SK-N-SH (cell line): ENCODE measurements at regions not wholly inside any gene's neighbourhood (a gene's known extent, or its start where the extent isn't known, plus 50 kb on each side); places are given as distances from the start of the nearest gene placed in this dataset.

ENCODE experiments used
- CTCF ChIA-PET: fragments of 300-600, 350-600 bp; formaldehyde crosslinking; extraction: SDS; loops from one replicate; lab custom pipeline; 2021; lab: Yijun Ruan, JAX
- POLR2A ChIA-PET: fragments of 350-600 bp; sonication (Branson Sonifier 250); formaldehyde crosslinking; extraction: SDS; loops from one replicate; lab custom pipeline; 2020; ENCODE audit warnings: antibody characterized with exemption, inconsistent platforms; lab: Yijun Ruan, JAX
- DNase-seq: peaks from one replicate; pipeline ENCODE4 v3.0.0; 2012
- H2AFZ ChIP-seq: fragments of 200-600 bp; sonication (generic); 2 replicates; pipeline ENCODE4 v1.8.1; 2016; ENCODE audit warnings: antibody characterized with exemption, mild to moderate bottlenecking, low read depth
- H3F3A ChIP-seq: fragments of 200-600 bp; sonication (generic); replicated peaks from 2 replicates; pipeline ENCODE3; 2016; ENCODE audit warnings: antibody characterized with exemption, mild to moderate bottlenecking; ENCODE audit not compliant: insufficient read depth
- H3K27ac ChIP-seq, 2 experiments: fragments of 200-500 bp in 1 of 2; fragments of 200-600 bp in 1 of 2; sonication (Bioruptor generic) in 1 of 2; sonication (generic), shearing (Covaris generic) in 1 of 2; 2 replicates each; pipeline versions ENCODE4 v1.5.1 to v1.6.1; 2014 to 2016; ENCODE audit warnings: low read depth in 2 of 2, inconsistent platforms in 1 of 2, low read length in 1 of 2, mild to moderate bottlenecking in 1 of 2, mixed read lengths in 1 of 2
- H3K27me3 ChIP-seq: fragments of 200-600 bp; sonication (generic), shearing (Covaris generic); 2 replicates; pipeline ENCODE4 v1.6.1; 2016; ENCODE audit warnings: mixed run types; ENCODE audit not compliant: insufficient read depth
- H3K36me3 ChIP-seq, 2 experiments: fragments of 200-500 bp in 1 of 2; fragments of 200-600 bp in 1 of 2; sonication (Bioruptor generic) in 1 of 2; sonication (generic) in 1 of 2; replicated peaks in 1 of 2; 2 replicates each; pipeline versions ENCODE3 to v1.5.1; 2014 to 2016; ENCODE audit warnings: low read length in 1 of 2, mild to moderate bottlenecking in 1 of 2; ENCODE audit not compliant: insufficient read depth in 2 of 2, control insufficient read depth in 1 of 2
- H3K4me1 ChIP-seq, 2 experiments: fragments of 200-500 bp in 1 of 2; fragments of 200-600 bp in 1 of 2; sonication (Bioruptor generic) in 1 of 2; sonication (generic), shearing (Covaris generic) in 1 of 2; 2 replicates each; pipeline versions ENCODE4 v1.5.1 to v1.6.1; 2014 to 2016; ENCODE audit warnings: low read depth in 1 of 2, low read length in 1 of 2, mixed run types in 1 of 2; ENCODE audit not compliant: insufficient read depth in 2 of 2, control insufficient read depth in 1 of 2
- H3K4me2 ChIP-seq: fragments of 200-600 bp; sonication (generic), shearing (Covaris generic); 2 replicates; pipeline ENCODE4 v1.6.1; 2017; ENCODE audit warnings: mixed run types
- H3K4me3 ChIP-seq, 2 experiments: fragments of 200-500 bp in 1 of 2; fragments of 200-600 bp in 1 of 2; sonication (Bioruptor generic) in 1 of 2; sonication (generic), shearing (Covaris generic) in 1 of 2; 2 replicates each; pipeline versions ENCODE4 v1.5.1 to v1.8.1; 2014 to 2016; ENCODE audit warnings: low read depth in 2 of 2, inconsistent platforms in 1 of 2, low read length in 1 of 2, mild to moderate bottlenecking in 1 of 2, mixed read lengths in 1 of 2, moderate library complexity in 1 of 2
- H3K79me2 ChIP-seq: fragments of 200-600 bp; sonication (generic); 2 replicates; pipeline ENCODE4 v1.8.1; 2017; ENCODE audit warnings: mild to moderate bottlenecking; ENCODE audit not compliant: insufficient read depth
- H3K9ac ChIP-seq: fragments of 200-600 bp; sonication (generic); 2 replicates; pipeline ENCODE4 v1.6.1; 2017; ENCODE audit warnings: mixed run types
- H3K9me2 ChIP-seq: fragments of 200-600 bp; sonication (generic); 2 replicates; pipeline ENCODE4 v1.6.1; 2017; ENCODE audit warnings: mixed run types
- H3K9me3 ChIP-seq: fragments of 200-600 bp; sonication (generic); 2 replicates; pipeline ENCODE4 v1.6.1; 2017; ENCODE audit warnings: mixed run types, mild to moderate bottlenecking, moderate library complexity
- H4K20me1 ChIP-seq: fragments of 200-600 bp; sonication (generic); 2 replicates; pipeline ENCODE4 v1.6.1; 2017; ENCODE audit warnings: mild to moderate bottlenecking, mixed run types; ENCODE audit not compliant: insufficient read depth
- CHD2 ChIP-seq: fragments of 150-350 bp; IDR thresholded peaks from 2 replicates; pipeline ENCODE4 v1.6.1; 2018; ENCODE audit warnings: low read length; ENCODE audit not compliant: partially characterized antibody
- EZH2phosphoT487 ChIP-seq: fragments of 200-600 bp; sonication (generic); IDR thresholded peaks from 2 replicates; pipeline ENCODE4 v1.6.1; 2017; ENCODE audit warnings: low read depth, mixed run types, mild to moderate bottlenecking, antibody characterized with exemption, moderate library complexity, borderline replicate concordance
- JUND ChIP-seq: IDR thresholded peaks from 2 replicates; pipeline ENCODE4 v1.4.0; 2012
- MEF2A ChIP-seq: IDR thresholded peaks from 2 replicates; pipeline ENCODE4 v1.4.0; 2012; ENCODE audit warnings: low read depth, borderline replicate concordance
- MXI1 ChIP-seq: IDR thresholded peaks from 2 replicates; pipeline ENCODE4 v1.6.1; 2012; ENCODE audit warnings: mild to moderate bottlenecking, low read depth, low read length, improper control_type of control experiment
- RAD21 ChIP-seq: IDR thresholded peaks from 2 replicates; pipeline ENCODE4 v1.6.1; 2012; ENCODE audit warnings: mild to moderate bottlenecking, low read length
- RCOR1 ChIP-seq: fragments of 150-350 bp; IDR thresholded peaks from 2 replicates; pipeline ENCODE4 v1.6.1; 2017; ENCODE audit warnings: antibody characterized with exemption, low read length
- SIN3A ChIP-seq: IDR thresholded peaks from 2 replicates; pipeline ENCODE4 v1.6.1; 2012; ENCODE audit warnings: low read depth, mild to moderate bottlenecking, low read length, moderate library complexity, borderline replicate concordance
- TCF12 ChIP-seq: IDR thresholded peaks from 2 replicates; pipeline ENCODE4 v1.4.0; 2012
- USF2 ChIP-seq: fragments of 150-350 bp; IDR thresholded peaks from 2 replicates; pipeline ENCODE4 v1.6.1; 2017; ENCODE audit warnings: antibody characterized with exemption, low read length, low read depth, borderline replicate concordance
- YY1 ChIP-seq: IDR thresholded peaks from 2 replicates; pipeline ENCODE4 v1.4.0; 2012; ENCODE audit warnings: low read depth, mild to moderate bottlenecking
- WGBS: methylation state at CpG from one replicate; pipeline ENCODE4 v1.1.6; 2017; ENCODE audit warnings: low lambda C conversion rate; 5-methylcytosine and 5-hydroxymethylcytosine counted together
- TF ChIP-seq, protein P1 (sequence below): IDR thresholded peaks from 2 replicates; pipeline ENCODE4; 2012
- TF ChIP-seq, protein P2 (sequence below): fragments of 150-350 bp; IDR thresholded peaks from 2 replicates; pipeline ENCODE4 v1.6.1; 2016; ENCODE audit warnings: mild to moderate bottlenecking, low read depth, low read length

DNA sequence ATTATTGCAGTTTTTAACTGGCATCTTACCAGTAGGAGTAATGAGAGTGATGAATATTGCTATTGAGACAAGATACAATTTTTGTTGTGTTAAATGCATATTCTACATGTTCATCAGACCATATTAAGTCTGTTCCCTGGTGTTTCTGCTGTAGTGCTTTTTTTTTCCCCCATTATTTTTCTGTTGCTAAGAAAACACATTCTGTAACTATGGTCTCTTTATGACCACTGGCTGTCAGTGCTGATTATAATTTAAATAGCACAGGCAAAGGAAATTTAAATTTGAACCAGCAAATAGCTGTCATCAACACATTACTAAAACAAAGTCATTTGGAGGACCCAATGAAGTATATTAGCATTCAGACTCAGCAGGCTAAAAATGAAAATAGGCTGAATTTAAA, 98.3 kb upstream of the ANKRD50 start:
- Histone ChIP-seq H3F3A (no peaks in the 10 kb centered on the region), H3K9ac (no peak overlapping the region), H4K20me1 (no peaks in the 10 kb centered on the region), H3K4me3 (no peak overlapping the region), H3K9me2 (no peaks in the 10 kb centered on the region), H3K27me3 (no peaks in the 10 kb centered on the region), H3K36me3 (no peaks in the 10 kb centered on the region), H3K79me2 (no peaks in the 10 kb centered on the region), H3K4me2 (no peak overlapping the region)
- TF ChIP-seq, protein P1, sequence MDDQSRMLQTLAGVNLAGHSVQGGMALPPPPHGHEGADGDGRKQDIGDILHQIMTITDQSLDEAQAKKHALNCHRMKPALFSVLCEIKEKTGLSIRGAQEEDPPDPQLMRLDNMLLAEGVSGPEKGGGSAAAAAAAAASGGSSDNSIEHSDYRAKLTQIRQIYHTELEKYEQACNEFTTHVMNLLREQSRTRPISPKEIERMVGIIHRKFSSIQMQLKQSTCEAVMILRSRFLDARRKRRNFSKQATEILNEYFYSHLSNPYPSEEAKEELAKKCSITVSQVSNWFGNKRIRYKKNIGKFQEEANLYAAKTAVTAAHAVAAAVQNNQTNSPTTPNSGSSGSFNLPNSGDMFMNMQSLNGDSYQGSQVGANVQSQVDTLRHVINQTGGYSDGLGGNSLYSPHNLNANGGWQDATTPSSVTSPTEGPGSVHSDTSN, result peak; percentile 31; the same call in 1 of the 2 replicates
- TF ChIP-seq YY1, result no peak
- peak; percentile 20; the same call in 1 of the 2 replicates for TF ChIP-seq TCF12
- TF ChIP-seq, all 33 proteins: peak for 2
- DNase-seq, result peak; percentile 1
- H3K4me1 ChIP-seq, result no peaks in the 10 kb centered on the region
- ChIA-PET POLR2A (no interaction called here), CTCF (no interaction called here)
- no peaks in the 10 kb centered on the region for H3K9me3 ChIP-seq
- no peak overlapping the region for H2AFZ ChIP-seq
- H3K27ac ChIP-seq, result no peak overlapping the region

GRCh38 chr4:124807421-124807820, 94.9 kb upstream of the ANKRD50 start:
- WGBS, result 29% methylated on average over 1 of the region's 1 CpG

More at GRCh38 chr4:124807421-124807820, 94.9 kb upstream of the ANKRD50 start:
- DNase-seq, result no peak
- ChIA-PET POLR2A (no interaction called here), CTCF (no interaction called here)
- Histone ChIP-seq H2AFZ (no peak overlapping the region), H4K20me1 (no peaks in the 10 kb centered on the region), H3K4me2 (no peak overlapping the region), H3K79me2 (no peaks in the 10 kb centered on the region), H3K9ac (no peak overlapping the region), H3K27ac (no peak overlapping the region), H3K36me3 (no peaks in the 10 kb centered on the region), H3K9me3 (no peaks in the 10 kb centered on the region), H3K4me3 (no peak overlapping the region), H3F3A (no peaks in the 10 kb centered on the region), H3K27me3 (no peaks in the 10 kb centered on the region), H3K4me1 (no peaks in the 10 kb centered on the region), H3K9me2 (no peaks in the 10 kb centered on the region)
- TF ChIP-seq USF2 (no peak), MEF2A (no peak), CHD2 (no peak), JUND (no peak), SIN3A (no peak), RCOR1 (no peak), RAD21 (no peak), EZH2phosphoT487 (no peak), MXI1 (no peak)
- TF ChIP-seq, protein P1, result no peak
- TF ChIP-seq, protein P2, sequence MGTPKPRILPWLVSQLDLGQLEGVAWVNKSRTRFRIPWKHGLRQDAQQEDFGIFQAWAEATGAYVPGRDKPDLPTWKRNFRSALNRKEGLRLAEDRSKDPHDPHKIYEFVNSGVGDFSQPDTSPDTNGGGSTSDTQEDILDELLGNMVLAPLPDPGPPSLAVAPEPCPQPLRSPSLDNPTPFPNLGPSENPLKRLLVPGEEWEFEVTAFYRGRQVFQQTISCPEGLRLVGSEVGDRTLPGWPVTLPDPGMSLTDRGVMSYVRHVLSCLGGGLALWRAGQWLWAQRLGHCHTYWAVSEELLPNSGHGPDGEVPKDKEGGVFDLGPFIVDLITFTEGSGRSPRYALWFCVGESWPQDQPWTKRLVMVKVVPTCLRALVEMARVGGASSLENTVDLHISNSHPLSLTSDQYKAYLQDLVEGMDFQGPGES, result no peak
